NCI-H345 (cell line): ENCODE measurements at regions not wholly inside any gene's neighbourhood (a gene's known extent, or its start where the extent isn't known, plus 50 kb on each side); places are given as distances from the start of the nearest gene placed in this dataset.

ENCODE experiments used
- DNase-seq: peaks from one replicate; lab custom pipeline; 2025; lab: John Stamatoyannopoulos, UW

DNA sequence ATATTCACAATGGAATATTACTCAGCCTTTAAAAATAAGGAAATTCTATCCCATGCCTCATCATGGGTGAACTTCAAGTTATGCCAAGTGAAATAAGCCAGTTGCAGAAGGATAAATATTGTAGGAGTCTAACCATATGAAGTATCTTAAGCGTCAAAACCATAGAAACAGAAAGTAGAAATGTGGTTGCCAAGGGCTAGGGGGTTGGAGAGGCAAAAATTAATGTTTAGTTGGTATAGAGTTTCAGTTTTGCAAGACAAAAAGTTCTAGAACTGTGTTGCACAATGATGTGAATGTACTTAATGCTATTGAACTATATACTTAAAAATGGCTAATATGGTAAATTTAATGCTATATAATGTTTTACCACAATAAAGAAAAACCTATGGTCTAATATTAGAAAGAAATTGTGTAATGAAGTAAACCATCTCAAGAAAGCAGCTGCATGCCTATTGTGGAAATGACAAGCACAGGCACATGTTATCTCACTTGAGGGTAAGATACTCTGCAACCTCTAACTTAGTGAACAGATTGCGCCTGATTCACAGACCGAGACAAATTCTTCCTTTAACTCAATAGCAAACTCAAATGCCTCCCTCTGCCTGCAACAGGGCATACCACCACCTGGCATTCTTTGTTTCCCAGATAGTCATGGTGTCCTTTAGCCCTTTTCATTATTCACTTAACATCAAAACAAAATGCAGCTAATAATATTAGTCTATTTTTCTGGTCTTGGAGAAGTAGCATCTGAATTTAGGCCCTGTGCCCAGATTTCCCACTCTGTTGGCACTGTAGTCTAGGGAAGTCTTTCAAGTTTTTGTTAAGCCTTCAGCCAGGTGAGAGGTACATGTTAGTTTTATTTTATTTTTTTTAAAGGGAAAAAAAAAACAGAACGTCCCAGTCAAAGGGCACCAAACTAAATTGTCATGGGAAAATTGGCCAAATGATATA lies 80.2 kb upstream of the ACP3 start:
- DNase-seq: no peak

DNA sequence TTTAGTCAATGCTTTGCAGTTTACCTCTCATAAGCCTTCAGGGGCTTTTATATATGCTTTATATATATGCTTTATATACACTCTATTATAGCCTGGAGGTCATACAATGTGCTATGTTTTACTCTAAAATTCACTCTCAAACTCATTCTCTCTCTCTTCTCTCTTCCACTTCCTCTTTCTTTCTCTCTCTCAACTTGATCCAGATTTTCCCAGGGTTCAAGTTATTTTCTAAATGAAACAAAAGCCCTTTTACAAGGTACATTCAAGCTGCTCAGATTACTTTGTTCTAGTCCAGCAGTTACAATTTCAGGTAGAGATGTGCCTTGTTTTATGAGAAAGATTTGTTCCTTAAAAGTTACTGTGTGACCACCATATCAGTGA lies 79.6 kb upstream of the ACP3 start:
- DNase-seq: no peak

DNA sequence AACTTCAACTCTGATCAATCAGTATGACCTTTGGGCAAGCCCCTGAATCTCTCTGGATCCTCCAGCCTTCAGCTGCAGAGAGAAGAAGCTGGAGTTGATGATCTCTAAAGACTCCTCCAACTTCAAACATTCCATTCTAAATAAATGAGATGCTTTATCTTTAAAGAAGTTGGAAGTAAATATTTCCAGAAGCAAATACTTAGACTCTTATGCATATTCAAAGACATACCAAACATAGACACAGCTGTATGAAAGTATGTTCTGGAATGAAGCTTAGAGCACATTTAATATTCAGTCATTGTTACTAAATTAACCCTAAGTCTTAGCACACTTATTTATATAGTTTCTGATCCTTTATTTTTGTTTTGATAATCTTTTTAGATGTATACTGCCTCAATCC lies 77.6 kb upstream of the ACP3 start:
- no peak for DNase-seq

DNA sequence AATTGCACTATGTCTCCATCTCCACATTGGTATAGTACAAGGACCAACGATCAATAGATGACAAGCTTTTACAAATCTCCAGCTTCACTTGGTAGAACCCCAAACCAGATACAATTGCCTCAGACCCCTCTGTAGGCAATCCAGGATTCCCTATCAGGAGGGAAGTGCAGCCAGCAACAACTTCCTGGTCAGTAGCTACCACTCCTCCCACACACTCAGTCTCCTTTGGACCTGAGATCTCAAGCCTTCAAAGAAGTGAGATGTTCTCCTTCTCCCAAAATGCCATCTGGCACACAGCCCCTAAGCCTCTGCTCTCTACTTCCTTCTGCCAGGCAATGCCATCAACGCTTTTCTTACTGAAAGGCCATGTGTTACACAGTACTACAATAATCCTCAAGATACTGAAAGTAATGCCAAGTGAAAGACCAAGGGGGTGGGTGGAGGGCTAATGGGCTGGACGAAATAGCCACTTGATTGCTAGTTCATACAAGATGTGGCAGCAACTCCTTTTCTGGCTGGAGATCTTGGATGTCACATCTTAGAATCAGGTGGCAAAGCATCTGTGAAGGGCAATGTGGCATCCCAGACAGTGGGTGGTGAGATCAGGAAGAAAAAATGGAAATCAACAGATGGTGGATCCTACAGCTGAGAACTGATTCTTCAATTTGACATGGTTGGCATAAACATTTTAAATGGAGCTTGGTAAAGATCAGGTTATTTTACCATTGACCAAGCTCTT lies 75.3 kb upstream of the ACP3 start:
- DNase-seq: no peak

DNA sequence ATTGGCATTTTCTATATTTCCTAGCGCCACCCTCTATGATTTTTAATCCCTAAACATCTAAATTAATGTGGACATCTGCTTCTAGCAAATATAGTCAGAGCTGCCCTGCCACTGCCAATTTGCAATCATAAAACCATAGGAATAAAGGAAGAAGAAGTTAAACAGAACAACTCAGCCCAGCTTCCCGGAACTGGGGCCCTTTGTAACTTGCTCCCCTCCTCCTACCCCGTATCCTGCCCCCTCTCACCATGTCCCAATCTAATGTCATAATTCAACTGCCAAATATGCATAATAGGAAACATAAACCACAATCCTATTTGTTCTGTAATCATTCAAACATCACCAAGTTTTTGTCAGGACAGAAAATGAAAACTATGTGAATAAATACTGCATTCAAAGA lies 74.4 kb upstream of the ACP3 start:
- no peak for DNase-seq

DNA sequence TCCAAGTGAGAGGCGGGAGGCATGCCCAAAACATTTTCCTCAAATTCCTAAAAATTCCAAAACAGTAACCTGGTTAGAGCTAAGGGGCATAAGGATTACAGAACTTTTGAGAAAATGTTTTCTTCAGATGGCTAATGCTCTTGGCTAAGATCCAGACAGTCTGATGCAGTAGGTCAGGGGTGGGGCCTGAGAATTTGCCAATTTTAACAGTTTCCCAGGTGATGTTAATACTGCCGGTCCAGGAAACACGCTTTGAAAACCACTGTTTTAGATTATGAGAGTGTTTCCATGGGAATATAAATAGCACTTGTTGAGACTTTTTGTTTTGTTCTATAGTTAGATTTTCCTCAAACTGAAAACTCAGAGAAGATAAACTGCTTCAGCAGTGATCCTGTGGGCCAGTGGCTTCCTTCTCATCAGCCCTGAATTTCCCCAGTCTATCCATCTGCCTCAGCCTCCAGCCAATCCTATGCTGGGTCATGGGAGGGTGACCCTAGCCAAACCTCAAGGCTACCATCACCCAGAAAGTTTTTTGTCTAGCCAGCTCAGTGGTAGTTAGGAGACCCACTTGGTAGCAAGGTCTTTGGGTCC lies 71.6 kb upstream of the ACP3 start:
- DNase-seq: no peak

DNA sequence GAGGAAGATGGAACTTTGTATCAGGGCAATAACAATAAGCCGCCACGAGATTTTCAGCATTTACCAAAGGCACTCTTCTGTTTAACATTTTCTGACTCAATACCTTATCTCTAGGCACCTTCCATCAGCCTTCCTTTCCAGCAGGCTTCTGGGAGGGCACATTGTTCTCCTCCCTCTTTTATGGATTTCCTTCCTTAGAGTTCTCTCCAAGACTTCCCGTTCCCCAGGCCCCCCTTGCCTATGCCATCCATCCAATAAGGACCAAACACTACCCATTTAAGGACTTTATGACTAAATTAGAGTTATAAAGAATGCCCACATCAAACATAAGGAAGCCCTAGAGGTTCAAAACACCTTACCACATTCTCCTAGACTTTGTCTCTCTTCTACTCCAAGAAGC lies 71.0 kb upstream of the ACP3 start:
- no peak for DNase-seq

DNA sequence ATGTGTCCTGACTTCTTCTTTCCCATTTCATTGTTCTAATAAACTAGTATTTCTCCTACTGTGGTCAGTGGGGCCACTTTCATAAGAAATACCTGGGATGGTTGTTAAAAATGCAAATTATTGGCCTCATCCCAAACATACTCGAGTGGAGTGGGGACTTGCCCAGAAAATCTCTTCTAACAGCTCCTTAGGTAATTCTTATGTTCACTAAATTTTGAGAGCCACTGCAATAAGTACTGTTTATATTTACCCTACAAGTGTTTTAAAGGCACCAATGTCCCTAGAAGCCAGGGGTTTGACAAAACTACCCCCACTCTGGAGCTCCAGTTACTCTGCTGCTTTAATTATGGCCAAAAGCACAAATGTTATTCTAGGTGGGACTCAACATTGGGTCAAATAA lies 70.0 kb upstream of the ACP3 start:
- no peak for DNase-seq

DNA sequence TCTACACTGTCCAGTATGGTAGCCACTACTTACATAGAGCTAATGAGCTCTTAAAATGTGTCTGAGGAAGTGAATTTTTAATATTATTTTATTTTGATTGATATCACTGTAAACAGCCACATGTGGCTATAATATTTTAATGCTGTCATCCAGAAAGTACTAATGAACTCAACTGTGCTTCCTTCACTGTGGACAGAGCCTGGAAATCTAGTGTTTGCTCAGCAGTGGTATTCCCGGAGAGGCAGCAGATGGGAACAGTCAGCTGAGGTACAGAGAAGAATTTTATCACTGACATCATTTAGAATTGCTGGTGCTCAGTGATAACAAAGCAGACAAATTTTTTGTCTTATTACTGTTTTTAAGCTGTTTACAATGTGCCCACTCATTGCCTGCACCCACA lies 68.7 kb upstream of the ACP3 start:
- DNase-seq: no peak

DNA sequence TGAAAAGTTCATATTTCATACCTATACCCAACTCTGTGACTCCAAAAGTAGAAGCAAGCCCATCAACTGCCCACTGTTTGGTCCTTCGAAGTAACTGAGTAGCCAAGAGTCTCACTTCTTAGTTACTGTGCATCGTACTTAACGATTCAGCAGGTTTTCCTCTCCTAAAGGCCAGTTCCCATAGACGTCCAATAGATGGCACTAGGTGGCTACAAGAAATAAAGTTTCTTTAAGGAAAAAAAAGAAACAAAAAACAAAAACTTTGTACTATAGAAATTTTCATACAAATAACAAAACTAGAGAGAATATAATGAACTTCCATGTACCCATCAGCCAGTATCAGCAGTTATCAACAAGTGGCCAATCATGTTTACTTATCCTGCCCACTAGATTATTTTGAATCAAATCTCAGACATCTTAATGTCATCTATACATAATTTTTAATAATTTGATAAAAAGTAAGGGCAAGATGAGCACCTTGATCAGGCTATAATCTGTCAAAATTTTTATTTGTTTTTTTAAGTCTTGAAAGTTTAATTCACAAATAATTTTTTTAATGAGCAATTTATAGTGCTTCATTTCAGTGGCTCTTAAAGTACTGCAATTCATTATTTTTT lies 63.8 kb upstream of the ACP3 start:
- peak; percentile 24 for DNase-seq

DNA sequence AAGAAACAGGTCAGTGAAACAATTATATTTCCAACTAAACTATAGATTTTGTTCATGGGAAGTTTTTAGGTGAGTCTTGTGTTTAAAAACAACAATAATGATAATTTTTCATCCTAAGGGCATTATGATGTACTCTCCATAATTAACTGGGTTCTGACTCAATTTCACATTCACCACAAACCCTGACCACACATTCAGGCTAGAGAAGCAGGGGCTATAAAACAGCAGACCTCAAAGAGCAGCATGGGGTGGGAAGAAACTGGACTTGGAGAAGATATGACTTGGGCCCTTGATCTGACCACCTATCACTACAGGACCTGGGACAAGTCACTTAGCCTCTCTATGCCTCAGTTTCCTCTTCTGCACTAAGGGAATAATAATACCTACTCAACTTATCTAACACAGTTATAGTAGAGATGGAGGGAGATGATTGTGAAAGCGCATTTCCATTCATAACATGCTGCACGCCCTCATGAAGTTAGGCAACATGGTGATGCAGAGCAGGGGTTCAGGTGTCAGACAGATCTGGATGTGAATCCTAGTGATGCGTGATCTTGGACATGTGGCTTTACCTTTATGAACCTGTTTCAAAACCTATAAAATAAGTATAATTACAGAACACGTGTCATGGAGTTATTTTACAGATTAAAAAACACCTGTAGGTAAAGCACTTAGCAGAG lies 63.0 kb upstream of the ACP3 start:
- no peak for DNase-seq

DNA sequence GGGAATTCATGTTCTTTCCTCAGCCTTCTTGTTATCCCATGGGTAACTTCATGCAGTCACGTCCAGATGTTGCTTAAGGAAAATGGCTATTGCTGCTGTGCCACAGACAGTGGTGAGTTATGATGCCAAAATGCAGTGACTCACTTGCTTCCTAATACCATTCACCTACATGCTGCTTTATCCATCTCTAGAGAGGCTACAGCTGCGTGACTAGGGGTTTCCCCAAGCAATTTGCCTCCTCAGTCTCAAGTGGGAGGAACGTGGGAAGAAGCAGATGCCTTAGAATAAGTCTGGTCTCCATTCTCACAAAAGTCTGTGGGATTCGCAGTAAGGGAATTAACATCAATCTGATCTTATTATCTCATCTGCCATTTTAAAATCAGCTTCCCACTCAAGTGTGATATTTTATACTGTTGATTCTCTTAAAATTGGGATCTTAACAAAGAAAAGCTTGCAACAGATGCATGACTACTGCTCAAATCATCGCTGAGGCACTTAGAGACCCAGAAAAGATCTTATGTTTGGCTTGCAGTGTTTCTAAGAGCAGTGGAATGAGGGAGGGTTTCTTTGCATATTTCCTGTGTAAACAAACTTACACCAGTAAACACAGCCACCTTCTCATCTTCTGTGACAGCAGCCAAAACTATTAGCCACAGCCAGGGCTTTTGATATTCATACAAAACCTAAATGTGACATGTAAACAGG lies 62.0 kb upstream of the ACP3 start:
- no peak for DNase-seq

DNA sequence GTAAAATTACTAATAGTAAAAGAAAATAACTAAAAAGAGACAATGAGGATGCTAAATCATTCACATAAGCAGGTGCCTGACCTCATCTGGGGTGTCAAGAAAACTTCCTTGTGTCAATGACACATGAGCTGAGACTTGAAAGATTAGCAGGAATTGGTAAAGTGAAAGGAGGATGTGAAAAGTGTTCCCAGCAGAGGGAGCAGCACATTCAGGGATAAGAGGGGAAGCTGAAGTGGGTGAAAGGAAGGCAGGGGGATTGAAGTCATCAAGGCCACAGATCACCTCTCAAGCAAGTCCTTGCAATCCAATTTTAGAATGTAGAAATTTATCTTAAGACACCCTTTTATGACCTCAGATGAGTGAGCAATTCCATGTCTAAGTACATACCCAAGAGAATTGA lies 60.2 kb upstream of the ACP3 start:
- peak; percentile 13 for DNase-seq

DNA sequence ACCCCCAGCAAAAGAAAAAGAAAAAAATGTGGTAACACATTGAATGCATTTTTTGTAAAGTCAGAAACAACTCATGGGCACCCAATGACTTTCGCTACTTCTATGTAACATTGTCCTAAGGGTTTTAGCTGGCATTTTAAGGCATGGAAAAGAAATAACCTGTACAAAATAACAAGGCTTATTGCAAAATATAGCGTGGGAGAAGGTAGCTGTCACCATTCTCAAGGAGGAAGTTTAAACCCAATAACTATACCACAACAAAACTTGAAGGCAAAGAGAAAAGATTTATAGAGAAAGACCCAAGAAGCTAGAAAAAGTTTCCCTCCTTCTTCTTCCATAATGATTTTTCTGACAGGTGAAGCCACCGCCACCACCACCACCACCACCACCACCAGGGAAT lies 55.7 kb upstream of the ACP3 start:
- DNase-seq: no peak

DNA sequence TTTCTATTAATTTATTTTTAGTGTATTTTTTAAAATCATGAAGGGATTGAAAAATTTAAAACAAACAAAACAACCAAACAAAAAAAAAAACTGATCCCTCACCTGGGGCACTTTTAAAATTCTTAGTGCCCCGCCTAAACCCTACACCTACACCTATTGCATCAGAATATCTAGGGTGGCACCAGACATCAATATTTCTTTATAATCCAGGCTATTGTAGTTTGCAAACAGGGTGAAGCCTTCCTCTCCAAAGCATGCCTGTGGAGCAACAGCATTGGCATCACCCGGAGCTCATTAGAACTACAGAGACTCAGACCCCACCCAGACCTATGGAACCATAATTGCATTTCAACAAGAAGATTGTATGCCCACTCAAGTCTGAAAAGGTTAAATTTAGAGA lies 54.9 kb upstream of the ACP3 start:
- DNase-seq: no peak

DNA sequence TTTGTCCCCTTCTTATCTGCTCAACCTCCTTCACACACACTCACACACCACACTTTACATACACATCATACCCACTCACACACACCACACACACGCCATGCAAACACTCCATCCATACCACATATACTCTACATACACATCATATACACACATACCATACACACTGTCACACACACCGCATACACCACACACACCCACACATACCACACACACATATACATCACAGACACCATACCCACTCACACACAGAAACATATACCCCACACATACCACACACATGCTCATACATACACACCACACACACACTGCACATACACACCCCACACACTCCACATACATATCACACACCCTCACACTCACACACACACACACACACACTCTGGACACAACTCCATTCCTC lies 54.3 kb upstream of the ACP3 start:
- no peak for DNase-seq

DNA sequence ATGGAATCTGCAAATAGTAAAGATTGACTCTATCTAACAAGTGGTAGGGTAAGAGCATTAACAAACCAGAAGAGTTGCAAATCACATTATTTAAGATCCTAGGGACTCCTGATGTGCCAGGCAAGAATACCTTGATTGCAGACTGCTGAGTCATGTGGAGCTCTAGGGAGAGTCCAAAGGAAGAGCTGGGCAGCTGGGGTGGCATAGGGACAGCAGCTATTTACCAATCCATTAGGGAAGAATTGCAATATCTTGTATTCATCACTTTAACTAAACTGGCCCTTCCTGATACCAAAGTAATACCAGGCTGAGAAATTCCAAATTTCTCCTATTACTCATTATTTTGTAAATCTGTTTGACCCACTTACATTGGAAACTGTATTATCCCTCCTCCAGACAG lies 52.2 kb upstream of the ACP3 start:
- no peak for DNase-seq

DNA sequence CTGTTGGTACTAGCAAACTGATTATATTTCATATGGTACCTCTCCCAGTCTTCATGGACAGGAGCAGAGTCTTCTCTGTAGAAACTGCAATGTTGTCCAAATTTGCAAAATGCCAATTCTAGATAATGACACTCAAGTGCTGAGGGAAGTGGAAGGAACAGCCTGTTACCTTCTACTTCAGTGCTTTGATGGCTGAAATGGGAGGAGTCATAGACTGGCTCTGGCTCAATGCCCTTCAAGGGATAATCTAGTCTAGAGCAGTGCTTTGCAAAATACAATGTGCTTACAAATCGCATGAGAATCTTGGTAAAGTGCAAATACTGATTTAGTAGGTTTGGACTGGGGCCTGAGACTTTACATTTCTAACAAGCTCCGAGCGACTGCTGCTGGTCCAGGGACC lies 51.7 kb upstream of the ACP3 start:
- DNase-seq: no peak

DNA sequence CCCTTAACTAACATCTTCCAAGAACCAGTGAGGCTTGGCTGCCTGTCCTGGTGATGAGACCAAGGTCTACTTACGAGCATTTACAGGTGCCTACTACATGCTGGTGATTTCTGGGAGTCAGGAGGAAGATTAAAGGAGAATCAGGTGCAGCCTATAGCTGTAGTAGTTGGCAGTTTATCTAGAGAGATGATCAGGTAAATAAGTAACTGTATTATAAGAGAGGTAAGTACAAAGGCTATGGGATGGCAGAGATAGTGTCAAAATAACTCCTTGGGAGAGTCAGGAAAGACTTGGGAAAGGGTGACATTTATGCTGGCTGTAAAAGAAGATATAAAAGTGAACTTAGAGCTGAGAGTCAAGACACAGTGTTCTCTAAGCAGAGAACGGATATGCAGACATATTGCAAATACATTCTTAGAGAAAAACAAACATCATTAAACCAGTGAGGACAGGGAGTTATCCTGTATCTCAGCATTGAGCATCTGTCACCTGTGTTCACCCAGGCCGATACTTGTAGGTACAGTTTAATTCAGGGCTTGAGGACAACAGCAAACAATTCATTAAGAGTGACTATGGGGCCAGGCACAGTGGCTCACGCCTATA lies 49.7 kb upstream of the ACP3 start:
- no peak for DNase-seq
